Neural crest cell (in vitro differentiated cells): ENCODE measurements at regions not wholly inside any gene's neighbourhood (a gene's known extent, or its start where the extent isn't known, plus 50 kb on each side); places are given as distances from the start of the nearest gene placed in this dataset.

ENCODE experiments used
- DNase-seq: peaks from one replicate; pipeline ENCODE4 v3.0.0; 2021; ENCODE audit warnings: low read depth, mixed read lengths, low spot score
- H3K27ac Mint-ChIP-seq: one replicate; pipeline ENCODE4 v1.8.0; 2021; ENCODE audit warnings: mild to moderate bottlenecking, mixed read lengths; ENCODE audit not compliant: unreplicated experiment
- H3K27me3 Mint-ChIP-seq: 2 replicates; pipeline ENCODE4 v1.8.0; 2021; ENCODE audit warnings: low read depth, mild to moderate bottlenecking, mixed read lengths
- H3K36me3 Mint-ChIP-seq: 2 replicates; pipeline ENCODE4 v1.8.0; 2021; ENCODE audit warnings: low read depth, mild to moderate bottlenecking, mixed read lengths
- H3K4me1 Mint-ChIP-seq: 2 replicates; pipeline ENCODE4 v1.8.0; 2021; ENCODE audit warnings: mixed read lengths
- H3K4me3 Mint-ChIP-seq: one replicate; pipeline ENCODE4 v1.8.0; 2021; ENCODE audit warnings: mild to moderate bottlenecking, mixed read lengths
- H3K9me3 Mint-ChIP-seq: 2 replicates; pipeline ENCODE4 v1.8.0; 2021; ENCODE audit warnings: mixed read lengths
- TF ChIP-seq, protein P1 (sequence below): fragments of 200-600 bp; sonication (generic); conservative IDR thresholded peaks from 2 replicates; pipeline ENCODE4 v1.5.0; 2021; ENCODE audit warnings: antibody characterized with exemption, mild to moderate bottlenecking

DNA sequence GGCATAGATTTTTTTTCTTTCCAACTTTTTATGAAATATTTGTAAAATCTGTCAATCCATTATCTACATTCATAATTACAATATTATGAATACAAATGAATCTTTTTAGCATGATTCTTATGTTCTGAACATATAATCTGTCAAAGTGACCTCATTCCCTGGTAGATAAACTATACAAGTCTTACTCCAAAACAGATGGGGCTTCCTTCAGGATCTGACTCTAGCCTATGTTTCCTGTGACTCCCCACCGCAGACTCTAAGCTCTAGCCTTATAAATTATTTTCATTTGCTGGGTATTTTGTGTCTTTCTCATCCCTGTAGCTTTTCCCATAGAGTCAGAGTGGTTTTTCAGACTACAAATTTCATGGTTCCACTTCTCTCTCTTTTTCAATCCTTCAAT lies 202.1 kb upstream of the KITLG start:
- Mint-ChIP-seq H3K27me3 (no peaks in the 10 kb centered on the region), H3K4me1 (no peaks in the 10 kb centered on the region)

DNA sequence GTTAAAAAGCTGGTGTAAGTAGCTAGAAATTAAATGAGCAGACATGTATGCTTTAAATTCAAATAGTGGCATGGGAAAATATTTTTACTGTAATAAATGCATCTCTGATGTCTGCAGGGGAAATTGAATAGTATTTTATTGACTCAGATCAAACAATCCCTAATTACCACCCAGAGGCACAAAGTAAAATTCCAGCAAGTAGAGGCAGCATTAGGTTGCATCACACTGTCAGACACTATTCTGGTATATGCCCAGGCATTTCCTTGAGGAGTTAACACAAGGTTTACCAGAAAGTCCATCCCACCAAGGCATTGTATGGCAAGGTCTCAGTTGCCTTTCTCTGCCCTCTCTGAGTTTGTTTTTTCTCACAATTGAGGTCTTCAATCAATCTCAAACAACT lies 201.6 kb upstream of the KITLG start:
- DNase-seq: no peak
- no peaks in the 10 kb centered on the region for H3K9me3 Mint-ChIP-seq
- H3K36me3 Mint-ChIP-seq: no peaks in the 10 kb centered on the region
- TF ChIP-seq, protein P1, sequence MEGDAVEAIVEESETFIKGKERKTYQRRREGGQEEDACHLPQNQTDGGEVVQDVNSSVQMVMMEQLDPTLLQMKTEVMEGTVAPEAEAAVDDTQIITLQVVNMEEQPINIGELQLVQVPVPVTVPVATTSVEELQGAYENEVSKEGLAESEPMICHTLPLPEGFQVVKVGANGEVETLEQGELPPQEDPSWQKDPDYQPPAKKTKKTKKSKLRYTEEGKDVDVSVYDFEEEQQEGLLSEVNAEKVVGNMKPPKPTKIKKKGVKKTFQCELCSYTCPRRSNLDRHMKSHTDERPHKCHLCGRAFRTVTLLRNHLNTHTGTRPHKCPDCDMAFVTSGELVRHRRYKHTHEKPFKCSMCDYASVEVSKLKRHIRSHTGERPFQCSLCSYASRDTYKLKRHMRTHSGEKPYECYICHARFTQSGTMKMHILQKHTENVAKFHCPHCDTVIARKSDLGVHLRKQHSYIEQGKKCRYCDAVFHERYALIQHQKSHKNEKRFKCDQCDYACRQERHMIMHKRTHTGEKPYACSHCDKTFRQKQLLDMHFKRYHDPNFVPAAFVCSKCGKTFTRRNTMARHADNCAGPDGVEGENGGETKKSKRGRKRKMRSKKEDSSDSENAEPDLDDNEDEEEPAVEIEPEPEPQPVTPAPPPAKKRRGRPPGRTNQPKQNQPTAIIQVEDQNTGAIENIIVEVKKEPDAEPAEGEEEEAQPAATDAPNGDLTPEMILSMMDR: no peak
- no peaks in the 10 kb centered on the region for H3K27me3 Mint-ChIP-seq
- H3K4me3 Mint-ChIP-seq: no peak overlapping the region
- no peaks in the 10 kb centered on the region for H3K4me1 Mint-ChIP-seq
- no peak overlapping the region for H3K27ac Mint-ChIP-seq

More for the DNA sequence above, 202.1 kb upstream of the KITLG start:
- H3K36me3 Mint-ChIP-seq: no peaks in the 10 kb centered on the region
- no peak overlapping the region for H3K4me3 Mint-ChIP-seq
- TF ChIP-seq, protein P1: no peak
- H3K27ac Mint-ChIP-seq: no peak overlapping the region
- no peaks in the 10 kb centered on the region for H3K9me3 Mint-ChIP-seq
- no peak for DNase-seq

DNA sequence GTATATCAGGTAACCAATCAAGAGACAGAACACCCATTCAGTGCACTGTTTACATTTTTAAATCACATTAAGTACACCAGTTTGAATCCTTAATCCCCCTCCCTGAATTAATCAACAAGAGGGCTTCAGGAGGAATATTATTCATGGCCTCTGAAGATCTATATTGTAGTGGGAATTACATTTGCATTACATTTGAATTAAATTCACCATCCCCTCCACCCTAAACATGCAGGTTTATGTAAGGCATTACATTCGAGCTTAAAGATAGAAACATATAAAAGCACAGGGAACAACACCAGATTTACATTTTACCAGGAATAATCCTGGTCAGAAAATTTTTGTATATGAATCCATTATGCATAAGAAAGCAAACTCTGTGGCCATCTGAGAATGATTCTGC lies 197.8 kb upstream of the KITLG start:
- no peak for DNase-seq
- H3K4me1 Mint-ChIP-seq: no peaks in the 10 kb centered on the region
- H3K27ac Mint-ChIP-seq: no peak overlapping the region
- H3K4me3 Mint-ChIP-seq: no peak overlapping the region
- H3K36me3 Mint-ChIP-seq: no peaks in the 10 kb centered on the region
- no peaks in the 10 kb centered on the region for H3K9me3 Mint-ChIP-seq
- no peaks in the 10 kb centered on the region for H3K27me3 Mint-ChIP-seq
- TF ChIP-seq, protein P1: no peak

DNA sequence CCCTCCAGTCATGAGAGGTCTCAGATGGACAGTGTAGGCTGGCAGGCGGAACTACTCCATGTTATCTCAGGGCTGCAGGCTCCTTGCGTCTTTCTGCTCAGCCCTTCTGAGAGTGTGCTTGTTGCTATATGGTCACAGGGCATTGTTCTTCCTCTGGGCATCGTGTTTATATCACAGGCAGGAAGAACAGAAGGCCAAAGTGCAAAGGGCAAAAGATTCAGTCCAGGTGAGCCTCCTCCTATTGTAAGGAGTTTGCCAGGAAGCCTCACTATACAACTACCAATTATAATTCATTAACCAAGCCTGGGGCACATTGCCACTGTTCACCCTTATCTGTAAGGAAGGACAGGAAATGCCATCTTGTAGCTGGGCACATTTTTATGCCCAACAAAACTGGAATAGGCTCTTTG lies 195.5 kb upstream of the KITLG start:
- Mint-ChIP-seq H3K36me3 (no peaks in the 10 kb centered on the region), H3K27me3 (no peaks in the 10 kb centered on the region), H3K4me1 (no peaks in the 10 kb centered on the region), H3K4me3 (no peak overlapping the region), H3K27ac (no peak overlapping the region), H3K9me3 (no peaks in the 10 kb centered on the region)
- DNase-seq: no peak
- TF ChIP-seq, protein P1: no peak

DNA sequence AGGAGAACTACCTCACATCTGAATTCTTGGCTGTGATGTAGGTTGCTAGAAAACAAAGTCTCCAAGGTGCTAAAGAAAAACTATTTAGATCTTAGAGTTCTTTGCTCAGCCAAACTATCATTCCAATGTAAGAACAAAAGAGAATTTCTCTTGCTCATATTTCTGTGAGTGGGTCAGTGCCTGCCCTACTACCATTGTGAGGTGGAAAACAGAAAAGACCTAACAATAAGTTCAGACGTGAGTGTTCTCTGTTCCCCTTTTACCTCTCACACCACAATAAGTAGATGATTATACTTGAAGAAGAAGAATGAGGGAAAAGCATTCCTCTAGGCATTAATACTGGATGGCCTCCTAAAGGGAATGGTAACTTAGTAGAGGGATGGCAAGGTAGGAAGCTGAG lies 187.4 kb upstream of the KITLG start:
- H3K9me3 Mint-ChIP-seq: peaks cover 5% of the 10 kb centered on the region
- H3K36me3 Mint-ChIP-seq: no peaks in the 10 kb centered on the region
- H3K4me1 Mint-ChIP-seq: no peaks in the 10 kb centered on the region
- TF ChIP-seq, protein P1: no peak
- H3K27me3 Mint-ChIP-seq: no peaks in the 10 kb centered on the region
- no peak overlapping the region for H3K27ac Mint-ChIP-seq
- DNase-seq: no peak
- no peak overlapping the region for H3K4me3 Mint-ChIP-seq
